ENCODE measurements at regions not wholly inside any gene's neighbourhood (a gene's known extent, or its start where the extent isn't known, plus 50 kb on each side); places are given as distances from the start of the nearest gene placed in this dataset.

- BruUV-seq (replicated peaks): no TSS peak
- Histone ChIP-seq H3K27me3 (replicated peaks; ENCODE audit: control insufficient read depth, insufficient read depth, low read length) (no peaks in the 10 kb centered on the region), H3K9me3 (no peaks in the 10 kb centered on the region), H3K4me1 (peaks cover 37% of the 10 kb centered on the region), H3K36me3 (ENCODE audit: control insufficient read depth, insufficient read depth, low read length) (no peaks in the 10 kb centered on the region), H3K4me3 (ENCODE audit: low read depth, low read length) (no peak overlapping the region)
- intact Hi-C loops (cut with micrococcal nuclease; ENCODE audit: unreplicated experiment): no loop called here
- TF ChIP-seq, protein P1, sequence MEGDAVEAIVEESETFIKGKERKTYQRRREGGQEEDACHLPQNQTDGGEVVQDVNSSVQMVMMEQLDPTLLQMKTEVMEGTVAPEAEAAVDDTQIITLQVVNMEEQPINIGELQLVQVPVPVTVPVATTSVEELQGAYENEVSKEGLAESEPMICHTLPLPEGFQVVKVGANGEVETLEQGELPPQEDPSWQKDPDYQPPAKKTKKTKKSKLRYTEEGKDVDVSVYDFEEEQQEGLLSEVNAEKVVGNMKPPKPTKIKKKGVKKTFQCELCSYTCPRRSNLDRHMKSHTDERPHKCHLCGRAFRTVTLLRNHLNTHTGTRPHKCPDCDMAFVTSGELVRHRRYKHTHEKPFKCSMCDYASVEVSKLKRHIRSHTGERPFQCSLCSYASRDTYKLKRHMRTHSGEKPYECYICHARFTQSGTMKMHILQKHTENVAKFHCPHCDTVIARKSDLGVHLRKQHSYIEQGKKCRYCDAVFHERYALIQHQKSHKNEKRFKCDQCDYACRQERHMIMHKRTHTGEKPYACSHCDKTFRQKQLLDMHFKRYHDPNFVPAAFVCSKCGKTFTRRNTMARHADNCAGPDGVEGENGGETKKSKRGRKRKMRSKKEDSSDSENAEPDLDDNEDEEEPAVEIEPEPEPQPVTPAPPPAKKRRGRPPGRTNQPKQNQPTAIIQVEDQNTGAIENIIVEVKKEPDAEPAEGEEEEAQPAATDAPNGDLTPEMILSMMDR (IDR thresholded peaks at IDR 0.05; ENCODE audit: insufficient read depth in 1 of 2, low read depth in 1 of 2, low read length in 1 of 2, severe bottlenecking in 1 of 2, unreplicated experiment in 1 of 2): no peak
- H3K9me3 Mint-ChIP-seq (ENCODE audit: unreplicated experiment): no peaks in the 10 kb centered on the region
- H3K27me3 Mint-ChIP-seq (ENCODE audit: insufficient read depth, unreplicated experiment): no peaks in the 10 kb centered on the region
- no peak overlapping the region for H3K4me3 Mint-ChIP-seq (ENCODE audit: unreplicated experiment)
- no peak overlapping the region for H3K27ac Mint-ChIP-seq (ENCODE audit: unreplicated experiment)
- DNase-seq: no peak
- ChIA-PET POLR2A (no interaction called here), CTCF (no interaction called here)
- H3K36me3 Mint-ChIP-seq (ENCODE audit: insufficient read depth, unreplicated experiment): no peaks in the 10 kb centered on the region
- H3K4me1 Mint-ChIP-seq (ENCODE audit: low read depth, unreplicated experiment): peaks cover 35% of the 10 kb centered on the region
These were observed 93.6 kb upstream of the PCBD1 start for GRCh38 chr10:70981936-70982335.

GRCh38 chr10:70982443-70982842 lies 94.1 kb upstream of the PCBD1 start:
- Mint-ChIP-seq H3K27me3 (ENCODE audit: insufficient read depth, unreplicated experiment) (no peaks in the 10 kb centered on the region), H3K9me3 (ENCODE audit: unreplicated experiment) (no peaks in the 10 kb centered on the region), H3K36me3 (ENCODE audit: insufficient read depth, unreplicated experiment) (no peaks in the 10 kb centered on the region), H3K27ac (ENCODE audit: unreplicated experiment) (no peak overlapping the region), H3K4me3 (ENCODE audit: unreplicated experiment) (no peak overlapping the region), H3K4me1 (ENCODE audit: low read depth, unreplicated experiment) (peaks cover 35% of the 10 kb centered on the region)
- H3K36me3 ChIP-seq (ENCODE audit: control insufficient read depth, insufficient read depth, low read length): no peaks in the 10 kb centered on the region
- H3K27me3 ChIP-seq (replicated peaks; ENCODE audit: control insufficient read depth, insufficient read depth, low read length): no peaks in the 10 kb centered on the region
- CTCF ChIA-PET: no interaction called here
- intact Hi-C loops (cut with micrococcal nuclease; ENCODE audit: unreplicated experiment): no loop called here
- no peak overlapping the region for H3K4me3 ChIP-seq (ENCODE audit: low read depth, low read length)
- no peaks in the 10 kb centered on the region for H3K9me3 ChIP-seq
- TF ChIP-seq, protein P1 (IDR thresholded peaks at IDR 0.05; ENCODE audit: insufficient read depth in 1 of 2, low read depth in 1 of 2, low read length in 1 of 2, severe bottlenecking in 1 of 2, unreplicated experiment in 1 of 2): no peak
- BruUV-seq (replicated peaks): no TSS peak
- DNase-seq: no peak
- POLR2A ChIA-PET: no interaction called here
- H3K4me1 ChIP-seq: peaks cover 39% of the 10 kb centered on the region

DNA sequence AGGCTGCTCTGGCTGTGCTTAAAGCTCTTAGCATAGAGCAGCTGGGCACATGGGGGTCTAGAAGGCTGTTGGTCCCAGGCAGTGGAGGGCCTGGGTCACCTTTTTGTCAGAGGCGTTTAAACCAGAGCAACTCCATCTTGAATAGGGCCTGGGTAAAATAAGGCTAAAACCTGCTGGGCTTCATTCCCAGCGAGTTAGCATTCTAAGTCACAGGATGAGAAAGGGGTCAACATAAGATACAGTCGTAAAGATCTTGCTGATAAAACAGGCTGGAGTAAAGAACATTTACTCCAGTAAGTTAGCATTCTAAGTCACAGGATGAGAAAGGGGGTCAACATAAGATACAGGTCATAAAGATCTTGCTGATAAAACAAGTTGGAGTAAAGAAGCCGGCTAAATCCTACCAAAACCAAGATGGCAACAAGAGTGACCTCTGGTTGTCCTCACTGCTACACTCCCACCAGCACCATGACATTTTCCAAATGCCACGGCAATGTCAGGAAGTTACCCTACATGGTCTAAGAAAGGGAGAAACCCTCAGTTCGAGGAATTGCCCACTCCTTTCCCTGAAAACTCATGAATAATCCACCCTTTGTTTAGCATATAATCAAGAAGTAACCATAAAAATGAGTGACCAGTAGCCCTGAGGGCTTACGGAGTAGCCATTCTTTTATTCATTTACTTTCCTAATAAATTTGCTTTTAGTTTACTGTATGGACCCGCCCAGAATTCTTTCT lies 96.8 kb upstream of the PCBD1 start:
- Mint-ChIP-seq H3K36me3 (ENCODE audit: insufficient read depth, unreplicated experiment) (no peaks in the 10 kb centered on the region), H3K27me3 (ENCODE audit: insufficient read depth, unreplicated experiment) (no peaks in the 10 kb centered on the region), H3K4me1 (ENCODE audit: low read depth, unreplicated experiment) (peaks cover 46% of the 10 kb centered on the region), H3K27ac (ENCODE audit: unreplicated experiment) (peak overlapping the region; percentile 20), H3K4me3 (ENCODE audit: unreplicated experiment) (no peak overlapping the region), H3K9me3 (ENCODE audit: unreplicated experiment) (no peaks in the 10 kb centered on the region)
- Histone ChIP-seq H3K27me3 (replicated peaks; ENCODE audit: control insufficient read depth, insufficient read depth, low read length) (no peaks in the 10 kb centered on the region), H3K9me3 (no peaks in the 10 kb centered on the region), H3K4me3 (ENCODE audit: low read depth, low read length) (no peak overlapping the region), H3K4me1 (peaks cover 55% of the 10 kb centered on the region), H3K36me3 (ENCODE audit: control insufficient read depth, insufficient read depth, low read length) (no peaks in the 10 kb centered on the region)
- ChIA-PET CTCF (no interaction called here), POLR2A (no interaction called here)
- TF ChIP-seq, protein P1 (IDR thresholded peaks at IDR 0.05; ENCODE audit: insufficient read depth in 1 of 2, low read depth in 1 of 2, low read length in 1 of 2, severe bottlenecking in 1 of 2, unreplicated experiment in 1 of 2): no peak
- intact Hi-C loops (cut with micrococcal nuclease; ENCODE audit: unreplicated experiment): no loop called here
- BruUV-seq (replicated peaks): no TSS peak
- peak; percentile 72 for DNase-seq

Measured in Caco-2 (cell line).